ENCODE measurements at regions not wholly inside any gene's neighbourhood (a gene's known extent, or its start where the extent isn't known, plus 50 kb on each side); places are given as distances from the start of the nearest gene placed in this dataset.

DNA sequence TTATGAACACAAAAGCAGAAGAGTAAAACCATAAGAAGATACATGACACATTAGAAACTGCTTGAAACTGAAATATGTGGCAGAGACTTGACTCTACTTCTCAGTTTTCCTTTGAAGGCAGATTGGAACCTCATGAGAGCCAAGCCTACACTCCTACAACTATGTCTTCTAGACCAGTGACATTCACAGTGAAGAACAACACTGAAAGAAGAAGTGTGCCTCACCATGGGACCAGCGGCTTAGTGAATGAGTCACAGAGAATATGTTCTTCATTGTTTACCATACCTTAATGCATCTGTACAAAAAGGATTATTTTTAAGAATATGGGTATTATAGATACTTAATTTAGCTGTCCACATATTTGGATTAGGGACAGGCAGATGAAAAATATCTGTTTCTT, 248.3 kb downstream of the CDC14C start:
- TF ChIP-seq, protein P1, sequence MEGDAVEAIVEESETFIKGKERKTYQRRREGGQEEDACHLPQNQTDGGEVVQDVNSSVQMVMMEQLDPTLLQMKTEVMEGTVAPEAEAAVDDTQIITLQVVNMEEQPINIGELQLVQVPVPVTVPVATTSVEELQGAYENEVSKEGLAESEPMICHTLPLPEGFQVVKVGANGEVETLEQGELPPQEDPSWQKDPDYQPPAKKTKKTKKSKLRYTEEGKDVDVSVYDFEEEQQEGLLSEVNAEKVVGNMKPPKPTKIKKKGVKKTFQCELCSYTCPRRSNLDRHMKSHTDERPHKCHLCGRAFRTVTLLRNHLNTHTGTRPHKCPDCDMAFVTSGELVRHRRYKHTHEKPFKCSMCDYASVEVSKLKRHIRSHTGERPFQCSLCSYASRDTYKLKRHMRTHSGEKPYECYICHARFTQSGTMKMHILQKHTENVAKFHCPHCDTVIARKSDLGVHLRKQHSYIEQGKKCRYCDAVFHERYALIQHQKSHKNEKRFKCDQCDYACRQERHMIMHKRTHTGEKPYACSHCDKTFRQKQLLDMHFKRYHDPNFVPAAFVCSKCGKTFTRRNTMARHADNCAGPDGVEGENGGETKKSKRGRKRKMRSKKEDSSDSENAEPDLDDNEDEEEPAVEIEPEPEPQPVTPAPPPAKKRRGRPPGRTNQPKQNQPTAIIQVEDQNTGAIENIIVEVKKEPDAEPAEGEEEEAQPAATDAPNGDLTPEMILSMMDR (conservative IDR thresholded peaks at IDR 0.05): no peak
- no peak for TF ChIP-seq EZH2 (IDR thresholded peaks at IDR 0.05; ENCODE audit: low read depth)

Data from PC-9 (cell line).